SK-N-SH treated with all-trans-retinoic acid at 6 μM for 48 hours (cell line): ENCODE measurements at regions not wholly inside any gene's neighbourhood (a gene's known extent, or its start where the extent isn't known, plus 50 kb on each side); places are given as distances from the start of the nearest gene placed in this dataset.

Experiments used
- ESRRG ChIP-seq: fragments of 250-450 bp; sonication (Bioruptor Pico); IDR thresholded peaks from 2 replicates; pipeline ENCODE4 v1.6.1; 2021; ENCODE audit warnings: mild to moderate bottlenecking
- POU6F1 ChIP-seq: fragments of 250-450 bp; sonication (Bioruptor Pico); IDR thresholded peaks from 2 replicates; pipeline ENCODE4 v1.8.0; 2021; ENCODE audit warnings: low read depth, mild to moderate bottlenecking, moderate library complexity, borderline replicate concordance
- TSHZ2 ChIP-seq: fragments of 250-450 bp; sonication (Bioruptor Pico); IDR thresholded peaks from 2 replicates; pipeline ENCODE4 v1.5.0; 2020; ENCODE audit warnings: mild to moderate bottlenecking, moderate library complexity

GRCh38 chr3:168894214-168894613 lies 769.3 kb downstream of the MECOM start:
- TF ChIP-seq TSHZ2 (CRISPR knock-in tag) (no peak), POU6F1 (CRISPR knock-in tag) (no peak), ESRRG (CRISPR knock-in tag) (no peak)
